GM21360 (cell line): ENCODE measurements at regions not wholly inside any gene's neighbourhood (a gene's known extent, or its start where the extent isn't known, plus 50 kb on each side); places are given as distances from the start of the nearest gene placed in this dataset.
"Not testable (repeated sequence)": the region's sequence is repeated elsewhere in the genome, so short reads cannot be mapped to it uniquely, and the experiment has no call there.

ENCODE experiments used
- ATAC-seq: cut with Tn5 transposase; IDR thresholded peaks from one replicate; pipeline ENCODE4 v1.9.1; 2021; ENCODE audit warnings: mild to moderate bottlenecking, moderate library complexity; ENCODE audit not compliant: unreplicated experiment

- not testable (repeated sequence) for ATAC-seq
These were observed 66.2 kb downstream of the SYT15 start for GRCh38 chr10:46645110-46645509.

- not testable (repeated sequence) for ATAC-seq
These were observed 67.2 kb downstream of the SYT15 start for GRCh38 chr10:46646132-46646531.

GRCh38 chr10:46650967-46651366 lies 72.0 kb downstream of the SYT15 start:
- ATAC-seq, result not testable (repeated sequence)

DNA sequence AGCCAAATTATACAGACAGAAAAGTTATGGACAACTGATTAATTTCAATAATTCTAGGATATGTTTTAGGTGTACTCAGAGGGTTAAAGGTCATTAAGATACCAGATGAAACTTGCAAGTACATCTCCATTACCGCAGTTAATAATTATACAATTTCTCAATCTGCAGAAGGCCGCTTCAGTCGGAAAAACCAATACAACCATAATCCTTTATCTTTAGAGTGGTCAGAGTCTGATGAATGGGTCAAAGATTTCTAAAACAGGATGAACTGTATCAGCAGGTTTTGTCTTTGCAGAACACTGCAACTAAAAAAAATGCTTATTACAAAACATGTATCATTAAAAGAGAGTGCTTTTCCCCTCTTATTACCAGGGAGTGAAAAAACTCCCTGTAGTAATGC lies 78.5 kb downstream of the SYT15 start:
- ATAC-seq, result not testable (repeated sequence)

DNA sequence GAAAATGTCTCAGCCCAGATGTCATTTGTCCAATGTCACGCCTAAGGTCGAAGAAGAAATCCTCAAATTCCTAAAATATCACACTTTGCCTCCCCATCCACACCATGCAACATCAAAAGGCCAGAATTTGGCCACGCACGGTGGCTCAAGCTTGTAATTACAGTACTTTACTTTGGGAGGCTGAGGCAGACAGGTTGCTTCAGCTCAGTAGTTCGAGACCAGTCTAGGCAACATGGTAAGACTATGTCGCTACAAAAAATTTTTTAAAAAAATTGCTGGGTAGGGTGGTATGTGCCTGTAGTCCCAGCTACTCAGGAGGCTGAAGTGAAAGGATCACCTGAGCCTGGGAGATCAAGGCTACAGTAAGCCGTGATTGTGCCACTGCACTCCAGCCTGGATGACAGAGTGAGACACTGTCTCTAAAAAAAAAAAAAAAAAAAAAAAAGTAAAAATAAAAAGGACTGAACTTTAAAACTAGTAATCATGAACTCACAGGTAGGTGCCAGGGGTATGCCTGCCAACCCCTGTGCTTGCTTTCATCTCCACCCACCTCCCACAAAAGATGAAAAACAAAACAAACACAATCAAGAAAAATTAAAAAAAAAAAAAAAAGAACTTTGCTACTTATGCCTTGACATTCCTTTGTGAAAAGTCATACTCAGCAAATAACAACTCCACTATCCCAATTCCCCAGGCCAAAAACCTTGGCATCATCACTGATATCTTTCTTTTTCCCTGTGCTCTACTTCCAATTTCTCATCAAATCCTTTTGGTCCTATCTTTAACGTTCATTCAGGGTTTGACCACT lies 81.3 kb downstream of the SYT15 start:
- ATAC-seq, result not testable (repeated sequence)

GRCh38 chr10:46660835-46661164 lies 81.9 kb downstream of the SYT15 start:
- ATAC-seq, result not testable (repeated sequence)

DNA sequence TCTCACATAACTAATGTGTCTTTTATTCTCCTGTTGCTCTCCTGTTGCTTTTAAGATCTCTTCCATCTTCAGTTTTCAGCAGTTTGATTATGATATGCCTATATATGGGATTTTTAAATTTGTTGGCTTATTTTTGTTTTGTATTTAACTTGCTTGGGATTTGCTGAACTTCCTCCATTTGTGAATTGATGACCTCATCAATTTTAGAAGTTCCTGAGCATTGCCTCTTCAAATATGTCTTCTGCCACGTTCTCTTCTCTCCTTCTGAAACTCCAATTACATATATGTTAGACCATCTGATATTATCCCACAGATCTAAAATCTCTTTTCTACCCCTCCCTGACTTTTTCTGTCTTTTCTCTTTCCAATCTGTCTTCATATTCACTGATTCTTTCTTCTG lies 86.6 kb downstream of the SYT15 start:
- not testable (repeated sequence) for ATAC-seq

- not testable (repeated sequence) for ATAC-seq
These were observed 89.5 kb downstream of the SYT15 start for GRCh38 chr10:46668357-46668997.

GRCh38 chr10:46677836-46678435 lies 99.0 kb downstream of the SYT15 start:
- ATAC-seq, result not testable (repeated sequence)

DNA sequence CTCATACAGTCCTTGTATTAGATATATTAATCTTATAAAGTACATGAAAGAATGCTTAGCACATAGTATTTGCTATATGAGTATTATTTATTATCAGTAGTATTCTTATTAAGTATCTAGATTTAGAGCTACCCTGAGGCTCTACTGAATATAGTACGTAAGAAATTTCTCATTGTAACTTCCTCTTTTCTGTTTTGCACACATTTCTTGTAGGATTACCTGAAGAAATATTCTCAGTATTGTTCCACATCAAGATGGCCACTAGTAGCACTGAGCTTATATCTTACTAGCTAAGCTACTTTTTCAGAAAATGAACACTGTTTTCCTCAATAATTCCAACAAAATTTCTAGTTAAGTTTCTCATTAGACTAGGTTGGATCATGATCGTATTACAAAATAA lies 112.5 kb downstream of the SYT15 start:
- not testable (repeated sequence) for ATAC-seq

GRCh38 chr10:46693218-46693617 lies 114.3 kb downstream of the SYT15 start:
- ATAC-seq, result not testable (repeated sequence)

GRCh38 chr10:46717264-46717663 lies 138.3 kb downstream of the SYT15 start:
- not testable (repeated sequence) for ATAC-seq

- not testable (repeated sequence) for ATAC-seq
These were observed 139.1 kb downstream of the SYT15 start for GRCh38 chr10:46718014-46718413.

GRCh38 chr10:46720386-46720785 lies 141.5 kb downstream of the SYT15 start:
- ATAC-seq, result not testable (repeated sequence)

GRCh38 chr10:46720811-46721518 lies 142.0 kb downstream of the SYT15 start:
- ATAC-seq, result not testable (repeated sequence)

DNA sequence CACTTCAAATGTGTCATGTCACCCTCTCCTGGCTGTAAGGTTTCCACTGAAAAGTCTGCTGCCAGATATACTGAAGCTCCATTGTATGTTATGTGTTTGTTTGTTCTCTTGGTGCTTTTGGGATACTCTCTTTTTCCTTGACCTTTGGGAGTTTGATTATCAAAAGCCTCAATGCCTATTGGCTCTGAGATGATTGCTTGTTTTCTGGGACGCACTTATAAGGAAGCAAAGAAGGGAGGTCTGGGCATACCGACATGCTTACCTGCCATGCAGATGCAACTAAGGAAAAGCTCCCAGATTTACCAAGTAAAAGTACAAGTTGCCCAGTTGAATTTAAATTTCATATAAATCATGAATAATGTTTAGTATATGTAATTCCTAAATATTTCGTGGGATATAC lies 145.3 kb downstream of the SYT15 start:
- not testable (repeated sequence) for ATAC-seq

DNA sequence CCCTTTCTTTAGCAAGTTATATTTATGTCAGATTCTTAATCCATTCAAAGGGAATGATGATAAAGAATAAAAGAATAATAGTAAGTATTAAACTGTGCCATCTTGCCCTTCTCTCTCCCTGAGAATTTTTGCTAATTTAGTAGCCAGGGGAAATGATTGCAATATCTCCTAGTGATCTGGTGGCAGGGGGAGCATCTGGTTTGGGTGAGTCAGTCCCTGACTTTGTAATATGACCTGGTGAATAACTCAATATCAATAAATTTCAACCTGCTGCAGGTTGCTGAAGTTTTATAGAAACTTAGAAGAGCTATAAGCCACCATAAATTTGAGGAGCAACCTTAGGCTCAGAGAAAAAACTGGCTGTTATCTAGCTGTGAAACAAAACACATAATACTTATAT lies 149.4 kb downstream of the SYT15 start:
- ATAC-seq, result not testable (repeated sequence)

DNA sequence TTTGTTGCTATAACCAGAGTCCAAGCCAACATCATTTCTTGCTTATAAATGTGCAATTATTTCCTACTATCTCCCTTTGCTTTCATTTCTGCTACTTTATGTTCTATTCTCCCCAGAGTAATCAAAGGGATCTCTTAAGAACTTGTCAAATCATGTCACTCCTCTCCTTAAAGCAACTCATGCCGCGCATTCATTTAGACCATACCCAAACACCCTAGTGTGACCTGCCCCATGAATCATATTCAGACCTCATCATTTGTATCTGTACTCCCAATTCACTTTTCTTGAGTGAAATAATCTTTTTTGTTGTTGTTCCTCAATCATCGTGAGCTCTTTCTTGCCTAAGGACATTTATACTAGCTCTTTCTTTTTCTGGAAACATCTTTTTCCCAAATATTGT lies 151.8 kb downstream of the SYT15 start:
- not testable (repeated sequence) for ATAC-seq

DNA sequence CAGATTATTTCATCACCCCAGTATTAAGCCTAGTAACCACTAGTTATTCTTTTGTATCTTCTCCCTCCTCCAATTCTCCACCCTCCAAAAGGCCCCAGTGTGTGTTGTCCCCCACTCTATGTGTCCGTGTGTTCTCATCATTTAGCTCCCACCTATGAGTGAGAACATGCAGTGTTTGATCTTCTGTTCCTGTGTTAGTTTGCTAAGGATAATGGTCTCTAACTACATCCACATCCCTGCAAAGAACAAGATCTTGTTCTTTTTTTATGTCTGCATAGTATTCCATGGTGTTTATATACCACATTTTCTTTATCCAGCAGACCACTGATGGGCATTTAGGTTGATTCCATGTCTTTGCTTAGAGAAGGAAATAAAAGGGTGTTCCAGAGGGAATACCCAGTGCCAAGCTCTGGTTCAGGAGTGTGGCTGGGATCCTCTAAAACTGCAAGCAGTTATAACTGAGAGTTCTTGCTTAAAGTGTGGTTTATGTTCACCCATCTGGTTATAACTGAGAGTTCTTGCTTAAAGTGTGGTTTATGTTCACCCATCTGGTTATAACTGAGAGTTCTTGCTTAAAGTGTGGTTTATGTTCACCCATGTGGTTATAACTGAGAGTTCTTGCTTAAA lies 154.8 kb downstream of the SYT15 start:
- ATAC-seq, result not testable (repeated sequence)

DNA sequence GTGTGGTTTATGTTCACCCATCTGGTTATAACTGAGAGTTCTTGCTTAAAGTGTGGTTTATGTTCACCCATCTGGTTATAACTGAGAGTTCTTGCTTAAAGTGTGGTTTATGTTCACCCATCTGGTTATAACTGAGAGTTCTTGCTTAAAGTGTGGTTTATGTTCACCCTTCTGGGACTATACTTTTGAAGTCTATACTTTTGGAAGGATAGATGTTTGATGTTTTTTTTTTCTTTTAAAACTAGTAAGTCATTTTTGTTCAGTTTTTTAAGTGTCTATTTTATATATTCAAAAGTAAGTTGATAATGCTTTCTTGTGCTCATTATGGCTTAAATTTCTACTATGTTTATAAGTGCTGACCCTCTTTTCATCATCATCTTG lies 155.3 kb downstream of the SYT15 start:
- ATAC-seq, result not testable (repeated sequence)

GRCh38 chr10:46739919-46740318 lies 161.0 kb downstream of the SYT15 start:
- ATAC-seq, result not testable (repeated sequence)
